ENCODE measurements at regions not wholly inside any gene's neighbourhood (a gene's known extent, or its start where the extent isn't known, plus 50 kb on each side); places are given as distances from the start of the nearest gene placed in this dataset.

GRCh38 chr4:66516940-66517339 lies 846.7 kb upstream of the EPHA5 start:
- Histone ChIP-seq H3K27ac (ENCODE audit: low read depth, low read length) (no peak overlapping the region), H3K27me3 (ENCODE audit: control insufficient read depth, low read length) (no peaks in the 10 kb centered on the region), H3K79me2 (ENCODE audit: control insufficient read depth, low read length) (no peaks in the 10 kb centered on the region), H3K4me1 (ENCODE audit: control insufficient read depth, low read length) (no peaks in the 10 kb centered on the region), H3K9me3 (ENCODE audit: control insufficient read depth, insufficient read depth, low read length) (no peaks in the 10 kb centered on the region; the same call in 1 of the 2 replicates), H3F3A (ENCODE audit: control insufficient read depth, insufficient read depth) (no peaks in the 10 kb centered on the region), H3K36me3 (ENCODE audit: control insufficient read depth, low read length) (no peaks in the 10 kb centered on the region), H3K4me3 (ENCODE audit: low read length) (no peak overlapping the region), H3K9me2 (replicated peaks; ENCODE audit: control insufficient read depth, low read length) (no peaks in the 10 kb centered on the region), H4K20me1 (ENCODE audit: control insufficient read depth, insufficient read depth, low read depth, low read length) (no peaks in the 10 kb centered on the region), H3K4me2 (ENCODE audit: low read length) (no peak overlapping the region)
- TF ChIP-seq EZH2phosphoT487 (IDR thresholded peaks at IDR 0.05; ENCODE audit: borderline replicate concordance, low read length) (no peak), CTCF (IDR thresholded peaks at IDR 0.05; ENCODE audit: low read depth, low read length, poor library complexity, severe bottlenecking) (no peak)

GRCh38 chr4:66506985-66507384 lies 836.7 kb upstream of the EPHA5 start:
- TF ChIP-seq CTCF (IDR thresholded peaks at IDR 0.05; ENCODE audit: low read depth, low read length, poor library complexity, severe bottlenecking) = no peak
- no peak for TF ChIP-seq EZH2phosphoT487 (IDR thresholded peaks at IDR 0.05; ENCODE audit: borderline replicate concordance, low read length)
- Histone ChIP-seq H3K9me3 (ENCODE audit: control insufficient read depth, insufficient read depth, low read length) (no peaks in the 10 kb centered on the region; the same call in 1 of the 2 replicates), H3K4me2 (ENCODE audit: low read length) (no peak overlapping the region), H3K9me2 (replicated peaks; ENCODE audit: control insufficient read depth, low read length) (no peaks in the 10 kb centered on the region), H3K4me1 (ENCODE audit: control insufficient read depth, low read length) (no peaks in the 10 kb centered on the region), H3F3A (ENCODE audit: control insufficient read depth, insufficient read depth) (no peaks in the 10 kb centered on the region), H4K20me1 (ENCODE audit: control insufficient read depth, insufficient read depth, low read depth, low read length) (no peaks in the 10 kb centered on the region), H3K79me2 (ENCODE audit: control insufficient read depth, low read length) (no peaks in the 10 kb centered on the region), H3K4me3 (ENCODE audit: low read length) (no peak overlapping the region), H3K36me3 (ENCODE audit: control insufficient read depth, low read length) (no peaks in the 10 kb centered on the region), H3K27ac (ENCODE audit: low read depth, low read length) (no peak overlapping the region), H3K27me3 (ENCODE audit: control insufficient read depth, low read length) (no peaks in the 10 kb centered on the region)

- no peaks in the 10 kb centered on the region for H4K20me1 ChIP-seq (ENCODE audit: control insufficient read depth, insufficient read depth, low read depth, low read length)
- no peaks in the 10 kb centered on the region for H3F3A ChIP-seq (ENCODE audit: control insufficient read depth, insufficient read depth)
- no peaks in the 10 kb centered on the region for H3K9me2 ChIP-seq (replicated peaks; ENCODE audit: control insufficient read depth, low read length)
- TF ChIP-seq EZH2phosphoT487 (IDR thresholded peaks at IDR 0.05; ENCODE audit: borderline replicate concordance, low read length) (no peak), CTCF (IDR thresholded peaks at IDR 0.05; ENCODE audit: low read depth, low read length, poor library complexity, severe bottlenecking) (no peak)
- no peaks in the 10 kb centered on the region for H3K36me3 ChIP-seq (ENCODE audit: control insufficient read depth, low read length)
- no peaks in the 10 kb centered on the region for H3K27me3 ChIP-seq (ENCODE audit: control insufficient read depth, low read length)
- no peak overlapping the region for H3K27ac ChIP-seq (ENCODE audit: low read depth, low read length)
- no peak overlapping the region for H3K4me3 ChIP-seq (ENCODE audit: low read length)
- no peak overlapping the region for H3K4me2 ChIP-seq (ENCODE audit: low read length)
- H3K79me2 ChIP-seq (ENCODE audit: control insufficient read depth, low read length) = no peaks in the 10 kb centered on the region
- H3K9me3 ChIP-seq (ENCODE audit: control insufficient read depth, insufficient read depth, low read length) = no peaks in the 10 kb centered on the region
- no peaks in the 10 kb centered on the region for H3K4me1 ChIP-seq (ENCODE audit: control insufficient read depth, low read length)
Observed at GRCh38 chr4:66501997-66502396, 831.7 kb upstream of the EPHA5 start.

- Histone ChIP-seq H3K36me3 (ENCODE audit: control insufficient read depth, low read length) (no peaks in the 10 kb centered on the region), H3F3A (ENCODE audit: control insufficient read depth, insufficient read depth) (no peaks in the 10 kb centered on the region), H3K4me2 (ENCODE audit: low read length) (no peak overlapping the region), H3K9me2 (replicated peaks; ENCODE audit: control insufficient read depth, low read length) (no peaks in the 10 kb centered on the region), H3K79me2 (ENCODE audit: control insufficient read depth, low read length) (no peaks in the 10 kb centered on the region), H3K27ac (ENCODE audit: low read depth, low read length) (no peak overlapping the region), H3K4me3 (ENCODE audit: low read length) (no peak overlapping the region), H4K20me1 (ENCODE audit: control insufficient read depth, insufficient read depth, low read depth, low read length) (no peaks in the 10 kb centered on the region), H3K9me3 (ENCODE audit: control insufficient read depth, insufficient read depth, low read length) (no peaks in the 10 kb centered on the region), H3K4me1 (ENCODE audit: control insufficient read depth, low read length) (no peaks in the 10 kb centered on the region), H3K27me3 (ENCODE audit: control insufficient read depth, low read length) (no peaks in the 10 kb centered on the region)
- TF ChIP-seq CTCF (IDR thresholded peaks at IDR 0.05; ENCODE audit: low read depth, low read length, poor library complexity, severe bottlenecking) (no peak), EZH2phosphoT487 (IDR thresholded peaks at IDR 0.05; ENCODE audit: borderline replicate concordance, low read length) (no peak)
Observed at GRCh38 chr4:66490729-66491128, 820.4 kb upstream of the EPHA5 start.
